CD4-positive, CD25-positive, alpha-beta regulatory T cell (primary cell): ENCODE measurements at regions not wholly inside any gene's neighbourhood (a gene's known extent, or its start where the extent isn't known, plus 50 kb on each side); places are given as distances from the start of the nearest gene placed in this dataset.
"Not testable (repeated sequence)": the region's sequence is repeated elsewhere in the genome, so short reads cannot be mapped to it uniquely, and the experiment has no call there.

ENCODE experiments used
- ATAC-seq, 2 donors: fragments of 150-1000 bp; cut with Tn5 transposase; one replicate each; pipeline ENCODE4 v1.10.0; 2021; ENCODE audit warnings: low read depth in 2 of 2, moderate number of reproducible peaks in 2 of 2, moderate library complexity in 1 of 2
- DNase-seq, 3 donors: peaks; one replicate each; pipeline versions ENCODE4 v3.0.0 to v3.0.0-alpha.2; 2012 to 2022; ENCODE audit warnings: mixed read lengths in 1 of 3
- H3K27ac ChIP-seq: one replicate; pipeline ENCODE4 v1.7.0; 2013; ENCODE audit warnings: mild to moderate bottlenecking, low read length; ENCODE audit not compliant: insufficient read depth, poor library complexity, severe bottlenecking
- H3K27me3 ChIP-seq: one replicate; pipeline ENCODE4 v1.7.0; 2013; ENCODE audit warnings: low read length; ENCODE audit not compliant: control insufficient read depth, insufficient read depth
- H3K36me3 ChIP-seq: one replicate; pipeline ENCODE4 v1.7.0; 2013; ENCODE audit warnings: mild to moderate bottlenecking, low read length, moderate library complexity; ENCODE audit not compliant: control insufficient read depth, insufficient read depth
- H3K4me1 ChIP-seq: 2 replicates; pipeline ENCODE4 v1.7.0; 2013; ENCODE audit warnings: mild to moderate bottlenecking, low read length; ENCODE audit not compliant: insufficient read depth, control insufficient read depth, poor library complexity, severe bottlenecking
- H3K4me3 ChIP-seq: one replicate; pipeline ENCODE4 v1.7.0; 2013; ENCODE audit warnings: low read depth, mild to moderate bottlenecking, low read length, moderate library complexity
- H3K9me3 ChIP-seq, 2 experiments: 1 replicate in 1 of 2; 2 replicates in 1 of 2; pipeline ENCODE4 v1.7.0; 2013; ENCODE audit warnings: low read length in 2 of 2, mild to moderate bottlenecking in 1 of 2, moderate library complexity in 1 of 2; ENCODE audit not compliant: control insufficient read depth in 2 of 2
- H3K27ac Mint-ChIP-seq, 3 donors: one replicate each; pipeline ENCODE4 v1.8.0; 2020 to 2022; ENCODE audit warnings: mild to moderate bottlenecking in 3 of 3, mixed read lengths in 3 of 3, moderate library complexity in 2 of 3
- H3K27me3 Mint-ChIP-seq: one replicate; pipeline ENCODE4 v1.8.0; 2022; ENCODE audit warnings: mild to moderate bottlenecking, mixed read lengths
- H3K36me3 Mint-ChIP-seq: one replicate; pipeline ENCODE4 v1.8.0; 2020; ENCODE audit warnings: mixed read lengths
- H3K4me1 Mint-ChIP-seq, 4 donors: one replicate each; pipeline ENCODE4 v1.8.0; 2020 to 2022; ENCODE audit warnings: mixed read lengths in 4 of 4, mild to moderate bottlenecking in 1 of 4
- H3K4me3 Mint-ChIP-seq, 4 donors: one replicate each; pipeline ENCODE4 v1.8.0; 2020 to 2022; ENCODE audit warnings: mild to moderate bottlenecking in 4 of 4, mixed read lengths in 4 of 4, moderate library complexity in 3 of 4
- H3K9me3 Mint-ChIP-seq, 7 donors: one replicate each; pipeline ENCODE4 v1.8.0; 2020 to 2022; ENCODE audit warnings: mixed read lengths in 7 of 7, mild to moderate bottlenecking in 3 of 7, moderate library complexity in 2 of 7

- Histone ChIP-seq H3K36me3 (no peaks in the 10 kb centered on the region), H3K27ac (no peak overlapping the region), H3K4me1 (no peaks in the 10 kb centered on the region), H3K4me3 (no peak overlapping the region), H3K27me3 (no peaks in the 10 kb centered on the region), H3K9me3 (no peaks in the 10 kb centered on the region)
- Mint-ChIP-seq H3K4me3 (no peak overlapping the region), H3K27ac (no peak overlapping the region), H3K4me1 (no peaks in the 10 kb centered on the region), H3K9me3 (peaks cover 0 to 4% (median 2%) of the 10 kb centered on the region in 7 donors), H3K27me3 (no peaks in the 10 kb centered on the region), H3K36me3 (no peaks in the 10 kb centered on the region)
- DNase-seq (no peak), ATAC-seq (no peak)
Observed at GRCh38 chr1:4133297-4133938, 233.3 kb upstream of the C1orf174 start.

- Mint-ChIP-seq H3K4me1 (no peaks in the 10 kb centered on the region), H3K27ac (no peak overlapping the region), H3K9me3 (peaks cover 0 to 4% (median 2%) of the 10 kb centered on the region in 7 donors), H3K27me3 (no peaks in the 10 kb centered on the region), H3K4me3 (no peak overlapping the region), H3K36me3 (no peaks in the 10 kb centered on the region)
- H3K9me3 ChIP-seq, result no peaks in the 10 kb centered on the region
- no peaks in the 10 kb centered on the region for H3K4me1 ChIP-seq
- H3K27me3 ChIP-seq, result no peaks in the 10 kb centered on the region
- DNase-seq, result no peak
- H3K4me3 ChIP-seq, result no peak overlapping the region
- H3K27ac ChIP-seq, result no peak overlapping the region
- H3K36me3 ChIP-seq, result no peaks in the 10 kb centered on the region
- no peak for ATAC-seq
Observed at GRCh38 chr1:4133939-4134321, 233.9 kb upstream of the C1orf174 start.

- H3K9me3 Mint-ChIP-seq, H3K4me3 ChIP-seq, H3K9me3 ChIP-seq, H3K27ac ChIP-seq, ATAC-seq, H3K36me3 ChIP-seq, H3K4me1 ChIP-seq, H3K27me3 Mint-ChIP-seq, H3K27me3 ChIP-seq, DNase-seq, H3K4me1 Mint-ChIP-seq, H3K36me3 Mint-ChIP-seq, H3K27ac Mint-ChIP-seq, H3K4me3 Mint-ChIP-seq: not testable (repeated sequence)
Observed at GRCh38 chr1:4135853-4136252, 235.8 kb upstream of the C1orf174 start.

GRCh38 chr1:4137621-4138415, 237.7 kb upstream of the C1orf174 start:
- H3K36me3 Mint-ChIP-seq, result no peaks in the 10 kb centered on the region

GRCh38 chr1:4139646-4140045, 239.6 kb upstream of the C1orf174 start:
- Mint-ChIP-seq H3K36me3 (no peaks in the 10 kb centered on the region), H3K27ac (no peak overlapping the region), H3K4me1 (no peaks in the 10 kb centered on the region), H3K27me3 (no peaks in the 10 kb centered on the region), H3K9me3 (peaks cover 0 to 4% (median 2%) of the 10 kb centered on the region in 7 donors), H3K4me3 (no peak overlapping the region)
- Histone ChIP-seq H3K9me3 (no peaks in the 10 kb centered on the region), H3K4me3 (no peak overlapping the region), H3K27ac (no peak overlapping the region), H3K4me1 (no peaks in the 10 kb centered on the region), H3K27me3 (no peaks in the 10 kb centered on the region), H3K36me3 (no peaks in the 10 kb centered on the region)
- no peak for DNase-seq
- ATAC-seq, result no peak

More at GRCh38 chr1:4137621-4138415, 237.7 kb upstream of the C1orf174 start:
- Mint-ChIP-seq H3K4me3 (no peak overlapping the region), H3K4me1 (no peaks in the 10 kb centered on the region), H3K9me3 (peaks cover 0 to 4% (median 2%) of the 10 kb centered on the region in 7 donors), H3K27ac (no peak overlapping the region), H3K27me3 (no peaks in the 10 kb centered on the region)
- H3K36me3 ChIP-seq, result no peaks in the 10 kb centered on the region
- H3K4me3 ChIP-seq, result no peak overlapping the region
- H3K9me3 ChIP-seq, result no peaks in the 10 kb centered on the region
- no peaks in the 10 kb centered on the region for H3K27me3 ChIP-seq
- no peaks in the 10 kb centered on the region for H3K4me1 ChIP-seq
- DNase-seq, result no peak
- H3K27ac ChIP-seq, result no peak overlapping the region
- no peak for ATAC-seq

- no peak for ATAC-seq
- Histone ChIP-seq H3K9me3 (no peaks in the 10 kb centered on the region), H3K36me3 (no peaks in the 10 kb centered on the region), H3K4me3 (no peak overlapping the region), H3K27ac (no peak overlapping the region), H3K4me1 (no peaks in the 10 kb centered on the region), H3K27me3 (no peaks in the 10 kb centered on the region)
- DNase-seq, result no peak
- Mint-ChIP-seq H3K27ac (no peak overlapping the region), H3K36me3 (no peaks in the 10 kb centered on the region), H3K4me3 (no peak overlapping the region), H3K4me1 (no peaks in the 10 kb centered on the region), H3K9me3 (peaks cover 0 to 4% (median 2%) of the 10 kb centered on the region in 7 donors), H3K27me3 (no peaks in the 10 kb centered on the region)
Observed at GRCh38 chr1:4140241-4140640, 240.2 kb upstream of the C1orf174 start.

GRCh38 chr1:4140821-4141220, 240.7 kb upstream of the C1orf174 start:
- H3K36me3 ChIP-seq, result no peaks in the 10 kb centered on the region
- Mint-ChIP-seq H3K27ac (no peak overlapping the region), H3K36me3 (no peaks in the 10 kb centered on the region), H3K4me3 (no peak overlapping the region), H3K9me3 (peaks cover 0 to 4% (median 0%) of the 10 kb centered on the region in 7 donors), H3K27me3 (no peaks in the 10 kb centered on the region), H3K4me1 (no peaks in the 10 kb centered on the region)
- no peak overlapping the region for H3K4me3 ChIP-seq
- H3K4me1 ChIP-seq, result no peaks in the 10 kb centered on the region
- no peaks in the 10 kb centered on the region for H3K9me3 ChIP-seq
- ATAC-seq, result no peak
- no peak overlapping the region for H3K27ac ChIP-seq
- H3K27me3 ChIP-seq, result no peaks in the 10 kb centered on the region
- DNase-seq, result no peak
